Neural progenitor cell (in vitro differentiated cells): ENCODE measurements at regions not wholly inside any gene's neighbourhood (a gene's known extent, or its start where the extent isn't known, plus 50 kb on each side); places are given as distances from the start of the nearest gene placed in this dataset.
A peak's percentile ranks its signal among the peaks of the same experiment; 100 is the strongest.

Experiments
- DNase-seq: peaks from one replicate; pipeline ENCODE4 v3.0.0-alpha.2; 2016; ENCODE audit warnings: low spot score
- H2AFZ ChIP-seq: fragments of 200-600 bp; sonication (generic); replicated peaks from 2 replicates; pipeline ENCODE4 v1.6.1; 2016; ENCODE audit warnings: antibody characterized with exemption
- H3F3A ChIP-seq: fragments of 200-600 bp; sonication (generic); 2 replicates; pipeline ENCODE4 v1.6.1; 2016; ENCODE audit warnings: antibody characterized with exemption, low read depth
- H3K27ac ChIP-seq: fragments of 200-600 bp; sonication (generic); 2 replicates; pipeline ENCODE4 v1.5.1; 2016; ENCODE audit warnings: mild to moderate bottlenecking
- H3K27me3 ChIP-seq: fragments of 200-600 bp; sonication (generic); 2 replicates; pipeline ENCODE4 v1.6.1; 2016; ENCODE audit warnings: mild to moderate bottlenecking, moderate library complexity
- H3K36me3 ChIP-seq: fragments of 200-600 bp; sonication (generic); 2 replicates; pipeline ENCODE4 v1.5.1; 2016
- H3K4me1 ChIP-seq: fragments of 200-600 bp; sonication (generic); 2 replicates; pipeline ENCODE4 v1.6.1; 2016; ENCODE audit warnings: mixed run types
- H3K4me2 ChIP-seq: fragments of 200-600 bp; sonication (generic); 2 replicates; pipeline ENCODE4 v1.6.1; 2016
- H3K4me3 ChIP-seq: fragments of 200-600 bp; sonication (generic); 2 replicates; pipeline ENCODE4 v1.5.1; 2016
- H3K79me2 ChIP-seq: fragments of 200-600 bp; sonication (generic); 2 replicates; pipeline ENCODE4 v1.6.1; 2016; ENCODE audit warnings: low read depth
- H3K9ac ChIP-seq: fragments of 200-600 bp; sonication (generic); 2 replicates; pipeline ENCODE4 v1.6.1; 2016
- H3K9me3 ChIP-seq: fragments of 200-600 bp; sonication (generic); 2 replicates; pipeline ENCODE4 v1.5.1; 2016; ENCODE audit warnings: low read depth
- H4K20me1 ChIP-seq: fragments of 200-600 bp; sonication (generic); 2 replicates; pipeline ENCODE4 v1.6.1; 2016; ENCODE audit warnings: low read depth
- H3K27ac Mint-ChIP-seq: 3 replicates; pipeline ENCODE4 v1.8.0; 2021; ENCODE audit warnings: mixed read lengths
- H3K27me3 Mint-ChIP-seq: 2 replicates; pipeline ENCODE4 v1.8.0; 2022; ENCODE audit warnings: low read depth, mild to moderate bottlenecking, inconsistent platforms, moderate library complexity, mixed read lengths; ENCODE audit not compliant: insufficient read depth
- H3K36me3 Mint-ChIP-seq: 3 replicates; pipeline ENCODE4 v1.8.0; 2021; ENCODE audit warnings: mixed read lengths
- H3K4me1 Mint-ChIP-seq: 3 replicates; pipeline ENCODE4 v1.8.0; 2021; ENCODE audit warnings: mixed read lengths
- H3K4me3 Mint-ChIP-seq: 3 replicates; pipeline ENCODE4 v1.8.0; 2021; ENCODE audit warnings: mild to moderate bottlenecking, moderate library complexity, mixed read lengths
- H3K9me3 Mint-ChIP-seq: 3 replicates; pipeline ENCODE4 v1.8.0; 2020; ENCODE audit warnings: mixed read lengths
- EZH2 ChIP-seq: fragments of 200-600 bp; sonication (generic); IDR thresholded peaks from 2 replicates; pipeline ENCODE4 v1.6.1; 2017; ENCODE audit warnings: antibody characterized with exemption, mild to moderate bottlenecking, moderate library complexity
- EZH2phosphoT487 ChIP-seq: fragments of 200-600 bp; sonication (generic); IDR thresholded peaks from 2 replicates; pipeline ENCODE4 v1.6.1; 2017; ENCODE audit warnings: antibody characterized with exemption
- TF ChIP-seq, protein P1 (sequence below): fragments of 200-600 bp; sonication (generic); IDR thresholded peaks from 2 replicates; pipeline ENCODE4 v1.5.1; 2017; ENCODE audit warnings: antibody characterized with exemption, mild to moderate bottlenecking

DNA sequence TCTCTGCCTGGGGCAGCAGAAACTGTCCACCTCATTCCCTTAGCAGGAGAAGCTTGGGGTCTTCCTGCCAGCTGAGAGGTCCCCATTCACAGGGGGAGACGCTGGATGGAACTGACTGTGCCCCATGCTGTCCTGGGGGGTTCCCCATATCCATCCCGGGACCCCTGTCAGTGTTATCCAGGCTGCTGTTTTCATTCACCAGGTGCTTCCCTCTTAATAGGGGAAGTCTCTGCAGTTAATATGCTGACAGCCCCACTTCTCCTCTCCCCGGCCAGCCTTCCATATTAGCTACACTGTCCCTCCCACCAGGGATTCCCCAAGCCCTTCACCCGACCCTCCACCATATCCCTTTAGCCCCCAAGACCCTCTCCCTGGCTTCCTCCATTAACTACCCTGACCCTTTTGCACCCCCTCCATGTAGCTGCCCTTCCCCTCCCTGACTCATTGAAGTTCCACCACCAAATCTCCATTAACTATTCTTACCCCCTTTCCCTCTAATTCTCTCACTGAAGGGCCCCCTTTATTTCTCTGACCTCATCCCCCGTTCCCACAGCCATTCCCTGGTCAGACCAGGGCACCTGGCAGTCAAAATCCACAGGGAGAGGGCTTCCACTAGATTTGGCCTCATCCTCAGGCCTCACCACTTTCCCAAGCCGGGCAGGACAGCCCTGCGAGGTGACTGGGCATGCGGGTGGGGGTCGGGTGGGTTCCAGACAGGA, 92.0 kb upstream of the PAX2 start:
- peaks cover 48% of the 10 kb centered on the region for H3K27me3 Mint-ChIP-seq
- Histone ChIP-seq H3F3A (peaks cover 25% of the 10 kb centered on the region), H2AFZ (no peak overlapping the region), H3K9ac (no peak overlapping the region), H3K4me2 (peak overlapping the region; percentile 71), H4K20me1 (peaks cover 49% of the 10 kb centered on the region), H3K27me3 (peaks cover 89% of the 10 kb centered on the region), H3K27ac (no peak overlapping the region), H3K9me3 (no peaks in the 10 kb centered on the region), H3K36me3 (no peaks in the 10 kb centered on the region), H3K4me1 (peaks cover 36% of the 10 kb centered on the region), H3K4me3 (peak overlapping the region; percentile 47), H3K79me2 (no peaks in the 10 kb centered on the region)
- H3K4me1 Mint-ChIP-seq = peaks cover 31% of the 10 kb centered on the region
- peaks cover 2% of the 10 kb centered on the region for H3K36me3 Mint-ChIP-seq
- no peak for DNase-seq
- H3K9me3 Mint-ChIP-seq = peaks cover 8% of the 10 kb centered on the region
- H3K4me3 Mint-ChIP-seq = peak overlapping the region; percentile 76
- TF ChIP-seq, protein P1, sequence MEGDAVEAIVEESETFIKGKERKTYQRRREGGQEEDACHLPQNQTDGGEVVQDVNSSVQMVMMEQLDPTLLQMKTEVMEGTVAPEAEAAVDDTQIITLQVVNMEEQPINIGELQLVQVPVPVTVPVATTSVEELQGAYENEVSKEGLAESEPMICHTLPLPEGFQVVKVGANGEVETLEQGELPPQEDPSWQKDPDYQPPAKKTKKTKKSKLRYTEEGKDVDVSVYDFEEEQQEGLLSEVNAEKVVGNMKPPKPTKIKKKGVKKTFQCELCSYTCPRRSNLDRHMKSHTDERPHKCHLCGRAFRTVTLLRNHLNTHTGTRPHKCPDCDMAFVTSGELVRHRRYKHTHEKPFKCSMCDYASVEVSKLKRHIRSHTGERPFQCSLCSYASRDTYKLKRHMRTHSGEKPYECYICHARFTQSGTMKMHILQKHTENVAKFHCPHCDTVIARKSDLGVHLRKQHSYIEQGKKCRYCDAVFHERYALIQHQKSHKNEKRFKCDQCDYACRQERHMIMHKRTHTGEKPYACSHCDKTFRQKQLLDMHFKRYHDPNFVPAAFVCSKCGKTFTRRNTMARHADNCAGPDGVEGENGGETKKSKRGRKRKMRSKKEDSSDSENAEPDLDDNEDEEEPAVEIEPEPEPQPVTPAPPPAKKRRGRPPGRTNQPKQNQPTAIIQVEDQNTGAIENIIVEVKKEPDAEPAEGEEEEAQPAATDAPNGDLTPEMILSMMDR = no peak
- no peak for TF ChIP-seq EZH2
- TF ChIP-seq EZH2phosphoT487 = no peak
- H3K27ac Mint-ChIP-seq = no peak overlapping the region

DNA sequence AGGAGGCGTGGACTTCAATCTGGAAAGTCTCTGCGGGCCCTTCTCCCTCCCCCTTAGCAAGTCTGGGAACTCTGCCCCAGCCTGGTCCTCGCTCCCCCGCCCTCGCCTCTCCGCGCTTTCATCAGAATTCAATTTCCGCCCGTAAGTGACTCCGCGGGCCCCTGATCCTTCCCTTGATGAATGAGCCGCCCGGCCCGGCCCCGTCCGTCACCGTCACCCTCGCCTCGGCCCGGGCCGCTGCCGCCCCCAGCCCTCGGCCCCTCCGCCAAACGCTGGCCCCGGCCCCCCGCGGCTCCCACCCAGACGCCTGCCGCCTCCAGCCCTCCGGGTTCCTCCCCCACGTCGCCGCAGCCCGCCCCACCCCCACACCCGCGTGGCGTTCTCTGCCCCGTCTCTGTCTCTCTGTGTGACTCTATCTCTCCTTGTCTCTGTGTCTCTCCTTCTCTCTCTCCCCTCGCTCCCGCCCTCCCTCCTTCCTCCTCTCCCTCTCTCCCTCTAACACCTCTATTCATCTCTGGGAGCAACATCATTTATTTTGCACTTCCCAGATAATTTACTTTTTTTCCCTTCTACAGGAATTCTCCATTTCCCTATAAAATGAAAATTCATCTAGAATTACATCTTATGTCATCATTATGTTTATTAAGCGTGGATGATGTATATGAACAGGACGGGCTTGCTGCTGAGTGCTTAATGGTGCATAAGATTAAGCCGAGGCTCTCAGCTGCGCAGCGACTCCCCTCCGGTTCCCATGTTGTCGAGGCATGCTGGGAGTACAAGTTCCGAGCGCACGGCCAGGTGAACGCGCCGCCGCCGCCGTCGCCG, 91.2 kb upstream of the PAX2 start:
- peak overlapping the region; percentile 71 for H3K4me2 ChIP-seq
- no peak overlapping the region for H3K9ac ChIP-seq
- Mint-ChIP-seq H3K27me3 (peaks cover 55% of the 10 kb centered on the region), H3K36me3 (peaks cover 2% of the 10 kb centered on the region), H3K4me1 (peaks cover 31% of the 10 kb centered on the region), H3K27ac (no peak overlapping the region), H3K4me3 (peak overlapping the region; percentile 82), H3K9me3 (peaks cover 10% of the 10 kb centered on the region)
- H3K9me3 ChIP-seq = no peaks in the 10 kb centered on the region
- peaks cover 36% of the 10 kb centered on the region for H3K4me1 ChIP-seq
- H3K4me3 ChIP-seq = peak overlapping the region; percentile 47
- DNase-seq = peak; percentile 79
- H4K20me1 ChIP-seq = peaks cover 55% of the 10 kb centered on the region
- H3K27ac ChIP-seq = no peak overlapping the region
- H3K27me3 ChIP-seq = peaks cover 89% of the 10 kb centered on the region
- H3F3A ChIP-seq = peaks cover 25% of the 10 kb centered on the region
- TF ChIP-seq EZH2 = peak; percentile 11
- TF ChIP-seq, protein P1 = no peak
- TF ChIP-seq EZH2phosphoT487 = peak; percentile 30
- no peak overlapping the region for H2AFZ ChIP-seq
- no peaks in the 10 kb centered on the region for H3K36me3 ChIP-seq
- H3K79me2 ChIP-seq = no peaks in the 10 kb centered on the region

DNA sequence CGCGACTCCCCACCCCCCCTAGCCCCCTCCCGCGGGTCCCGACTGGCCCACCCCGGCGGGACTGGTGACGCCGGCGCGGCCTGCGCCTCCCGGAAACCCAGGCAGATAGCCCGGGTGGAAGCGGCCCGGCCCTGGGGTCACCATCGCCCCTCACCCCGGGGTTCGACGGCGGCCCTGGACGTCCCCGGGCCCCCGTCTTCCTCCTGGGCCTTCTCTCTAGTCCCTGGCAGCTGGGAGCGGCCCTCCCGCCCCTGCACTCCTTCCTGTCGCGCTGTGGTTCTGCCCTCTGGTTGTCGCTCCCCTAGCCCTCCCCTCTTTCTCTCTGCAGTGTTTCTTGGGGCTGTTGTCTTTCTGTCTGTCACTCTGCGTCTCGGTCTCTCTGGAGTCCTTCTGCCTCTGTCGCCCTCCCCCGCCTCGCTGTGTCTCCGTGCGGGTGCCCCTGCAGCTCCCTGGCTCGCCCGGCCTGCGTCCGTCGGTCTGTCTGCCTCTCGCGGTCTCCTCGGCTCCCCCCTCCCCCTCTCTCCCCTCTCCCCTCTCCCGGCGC, 90.5 kb upstream of the PAX2 start:
- DNase-seq = peak; percentile 67
- Histone ChIP-seq H3K9me3 (no peaks in the 10 kb centered on the region), H3F3A (peaks cover 25% of the 10 kb centered on the region), H3K27me3 (peaks cover 89% of the 10 kb centered on the region), H3K27ac (no peak overlapping the region), H3K4me3 (peak overlapping the region; percentile 47), H2AFZ (no peak overlapping the region), H3K4me1 (peaks cover 36% of the 10 kb centered on the region), H3K4me2 (peak overlapping the region; percentile 71), H3K36me3 (no peaks in the 10 kb centered on the region), H4K20me1 (peaks cover 61% of the 10 kb centered on the region), H3K9ac (no peak overlapping the region), H3K79me2 (no peaks in the 10 kb centered on the region)
- Mint-ChIP-seq H3K36me3 (peaks cover 2% of the 10 kb centered on the region), H3K4me3 (peak overlapping the region; percentile 82), H3K4me1 (peaks cover 31% of the 10 kb centered on the region), H3K9me3 (peaks cover 11% of the 10 kb centered on the region), H3K27me3 (peaks cover 58% of the 10 kb centered on the region), H3K27ac (no peak overlapping the region)
- TF ChIP-seq EZH2 = peak; percentile 25
- peak; percentile 3 for TF ChIP-seq EZH2phosphoT487
- TF ChIP-seq, protein P1 = no peak
